Fibroblast of villous mesenchyme (primary cell): ENCODE measurements at regions not wholly inside any gene's neighbourhood (a gene's known extent, or its start where the extent isn't known, plus 50 kb on each side); places are given as distances from the start of the nearest gene placed in this dataset.

ENCODE experiments used
- DNase-seq: peaks from one replicate; pipeline ENCODE4 v3.0.0-alpha.2; 2010; ENCODE audit warnings: low read depth
- H3K4me3 ChIP-seq: 2 replicates; pipeline ENCODE4 v1.5.1; 2011; ENCODE audit warnings: low read depth, mild to moderate bottlenecking, low read length
- TF ChIP-seq, protein P1 (sequence below): IDR thresholded peaks from 2 replicates; pipeline ENCODE4 v1.5.1; 2012; ENCODE audit warnings: low read depth, mild to moderate bottlenecking, low read length; ENCODE audit not compliant: insufficient read depth

DNA sequence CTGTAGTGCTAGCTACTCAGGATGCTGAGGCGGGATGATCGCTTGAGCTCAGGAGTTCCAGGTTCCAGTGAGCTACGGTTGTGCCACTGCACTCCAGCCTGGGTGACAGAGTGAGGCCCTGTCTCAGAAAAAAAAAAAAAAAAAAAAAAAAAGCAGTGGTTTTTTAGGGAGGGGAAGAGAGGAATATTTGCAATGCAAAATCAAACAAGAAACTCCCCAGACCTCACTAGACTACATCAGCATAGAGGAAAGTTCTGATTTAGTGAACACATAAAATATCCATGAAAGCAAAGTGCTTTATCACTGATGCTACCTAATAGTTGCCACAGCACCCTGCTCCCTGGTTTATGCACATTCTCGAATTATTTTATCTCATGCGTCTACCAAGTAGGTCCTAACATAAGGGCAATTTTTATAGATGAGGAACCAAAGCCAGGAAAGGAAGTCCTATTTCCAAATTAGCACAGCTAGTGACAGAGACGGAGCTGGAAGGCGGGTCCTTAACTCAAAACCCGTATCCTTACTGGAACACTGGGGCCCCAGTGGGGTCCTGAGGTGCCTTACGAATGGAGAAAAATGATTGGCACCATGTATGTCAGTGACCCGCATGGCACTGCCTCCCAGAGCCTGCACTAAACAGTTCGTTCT is 50.7 kb upstream of the GPR157 start:
- TF ChIP-seq, protein P1, sequence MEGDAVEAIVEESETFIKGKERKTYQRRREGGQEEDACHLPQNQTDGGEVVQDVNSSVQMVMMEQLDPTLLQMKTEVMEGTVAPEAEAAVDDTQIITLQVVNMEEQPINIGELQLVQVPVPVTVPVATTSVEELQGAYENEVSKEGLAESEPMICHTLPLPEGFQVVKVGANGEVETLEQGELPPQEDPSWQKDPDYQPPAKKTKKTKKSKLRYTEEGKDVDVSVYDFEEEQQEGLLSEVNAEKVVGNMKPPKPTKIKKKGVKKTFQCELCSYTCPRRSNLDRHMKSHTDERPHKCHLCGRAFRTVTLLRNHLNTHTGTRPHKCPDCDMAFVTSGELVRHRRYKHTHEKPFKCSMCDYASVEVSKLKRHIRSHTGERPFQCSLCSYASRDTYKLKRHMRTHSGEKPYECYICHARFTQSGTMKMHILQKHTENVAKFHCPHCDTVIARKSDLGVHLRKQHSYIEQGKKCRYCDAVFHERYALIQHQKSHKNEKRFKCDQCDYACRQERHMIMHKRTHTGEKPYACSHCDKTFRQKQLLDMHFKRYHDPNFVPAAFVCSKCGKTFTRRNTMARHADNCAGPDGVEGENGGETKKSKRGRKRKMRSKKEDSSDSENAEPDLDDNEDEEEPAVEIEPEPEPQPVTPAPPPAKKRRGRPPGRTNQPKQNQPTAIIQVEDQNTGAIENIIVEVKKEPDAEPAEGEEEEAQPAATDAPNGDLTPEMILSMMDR, result no peak
- DNase-seq, result no peak
- H3K4me3 ChIP-seq, result peak overlapping the region; percentile 83

DNA sequence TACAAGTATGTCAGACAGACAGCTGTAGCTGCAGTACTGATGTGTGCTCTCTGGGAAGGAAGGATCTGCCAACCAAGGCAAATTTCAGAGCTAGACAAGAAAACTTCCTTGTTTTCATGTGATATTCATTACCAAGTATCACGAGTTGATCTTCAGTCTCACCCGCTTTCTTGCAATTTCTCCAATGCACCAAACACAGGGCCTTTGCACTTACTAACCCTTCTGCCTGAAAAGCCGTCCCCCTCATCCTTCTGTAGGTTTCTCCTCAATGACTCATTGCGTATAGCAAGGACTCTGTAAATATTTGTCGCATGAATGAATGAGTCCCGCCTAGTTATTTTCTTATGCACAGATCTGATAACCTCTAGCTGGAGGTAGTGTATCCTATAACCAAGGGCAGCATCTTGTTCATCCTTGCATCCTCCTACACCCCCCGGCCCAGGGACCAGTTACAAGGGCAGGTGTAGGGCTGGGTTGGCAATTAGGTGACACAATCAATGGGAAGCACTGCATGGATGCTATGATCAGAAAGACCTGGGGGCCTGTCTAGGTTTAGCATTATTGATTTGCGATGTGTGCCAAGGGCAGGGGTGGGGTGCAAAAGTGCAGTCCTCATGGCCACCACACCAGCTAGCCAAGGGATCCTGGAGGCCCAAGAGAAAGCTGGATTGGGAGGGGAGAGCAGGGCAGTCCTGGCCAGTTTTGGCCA is 51.4 kb upstream of the GPR157 start:
- TF ChIP-seq, protein P1, result no peak
- peak overlapping the region; percentile 83 for H3K4me3 ChIP-seq
- DNase-seq, result peak; percentile 40

DNA sequence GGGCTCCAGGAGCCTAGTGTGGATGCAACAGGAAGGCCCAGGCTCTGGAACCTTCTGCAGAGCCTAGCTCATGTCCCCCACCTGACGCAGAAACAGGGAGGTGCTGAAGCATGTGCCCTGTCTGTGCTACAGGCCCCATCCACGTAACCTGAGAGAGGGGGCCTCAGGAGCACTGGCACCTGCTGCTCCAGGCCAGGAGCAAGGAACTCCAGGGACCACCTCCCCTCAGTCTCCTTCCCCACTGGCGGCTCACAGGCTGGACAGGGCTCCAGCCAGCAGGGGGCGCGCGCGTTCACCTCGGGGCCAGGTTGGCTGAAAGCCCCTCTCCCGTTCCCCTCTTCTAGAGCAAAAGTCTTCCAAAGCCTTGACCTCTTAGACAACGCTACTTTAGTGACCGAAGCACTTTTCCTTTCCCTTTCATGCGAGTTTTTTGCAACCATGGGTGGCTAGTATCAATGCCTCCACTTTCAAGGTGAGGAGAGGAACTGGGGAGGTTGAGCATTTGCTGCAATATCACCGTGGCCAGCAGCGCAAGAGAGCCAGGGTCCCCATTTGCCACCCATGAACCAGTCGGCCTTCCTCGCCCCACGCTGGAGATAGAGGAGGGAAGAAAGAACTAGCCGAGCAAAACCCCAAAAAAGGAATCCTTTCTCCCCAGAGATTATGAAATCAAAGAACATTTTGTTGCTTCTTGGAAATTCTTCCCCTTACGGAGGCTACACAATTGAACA is 52.4 kb upstream of the GPR157 start:
- TF ChIP-seq, protein P1, result peak; percentile 97
- peak overlapping the region; percentile 83 for H3K4me3 ChIP-seq
- DNase-seq, result peak; percentile 80

DNA sequence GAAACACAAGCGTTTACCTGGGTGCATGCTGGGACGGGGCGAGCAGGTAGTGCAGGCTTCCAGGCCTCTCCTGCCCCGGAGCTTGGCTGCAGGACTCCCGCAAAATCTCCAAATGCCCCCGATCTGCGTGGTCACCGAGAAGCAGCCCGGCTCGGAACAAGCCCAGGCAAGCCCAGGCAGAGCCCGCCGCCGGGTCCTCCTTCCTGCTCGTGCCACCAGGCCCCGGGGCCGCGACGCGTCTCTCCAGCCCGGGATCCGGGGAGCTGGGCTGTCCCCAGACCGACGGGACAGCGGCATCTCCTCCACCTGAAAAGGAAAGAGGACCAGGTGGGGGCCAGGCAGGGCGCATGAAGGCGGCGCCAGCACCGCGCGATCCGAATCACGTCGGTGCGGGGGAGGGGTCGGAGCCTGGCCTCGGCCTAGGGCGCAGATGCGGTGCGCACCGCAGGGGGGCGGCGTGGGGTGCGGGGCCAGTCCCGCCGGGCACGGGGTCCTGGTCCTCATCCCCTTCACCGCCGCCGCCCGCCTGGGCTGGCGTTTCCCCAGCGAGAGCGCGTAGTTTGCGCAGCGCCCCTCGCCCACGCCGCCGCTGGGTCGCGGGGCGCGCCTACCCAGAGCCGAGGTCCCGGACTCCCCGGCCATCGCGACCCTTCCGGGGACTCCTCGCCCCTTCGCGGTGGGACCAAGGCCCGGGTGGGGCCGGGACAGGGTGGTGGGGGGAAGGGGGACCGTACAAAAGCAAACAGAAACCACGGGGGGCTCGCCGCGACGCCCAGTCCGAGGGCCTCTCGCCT is 52.4 kb upstream of the H6PD start:
- H3K4me3 ChIP-seq, result peak overlapping the region; percentile 83
- peak; percentile 60 for DNase-seq
- TF ChIP-seq, protein P1, result peak; percentile 35

DNA sequence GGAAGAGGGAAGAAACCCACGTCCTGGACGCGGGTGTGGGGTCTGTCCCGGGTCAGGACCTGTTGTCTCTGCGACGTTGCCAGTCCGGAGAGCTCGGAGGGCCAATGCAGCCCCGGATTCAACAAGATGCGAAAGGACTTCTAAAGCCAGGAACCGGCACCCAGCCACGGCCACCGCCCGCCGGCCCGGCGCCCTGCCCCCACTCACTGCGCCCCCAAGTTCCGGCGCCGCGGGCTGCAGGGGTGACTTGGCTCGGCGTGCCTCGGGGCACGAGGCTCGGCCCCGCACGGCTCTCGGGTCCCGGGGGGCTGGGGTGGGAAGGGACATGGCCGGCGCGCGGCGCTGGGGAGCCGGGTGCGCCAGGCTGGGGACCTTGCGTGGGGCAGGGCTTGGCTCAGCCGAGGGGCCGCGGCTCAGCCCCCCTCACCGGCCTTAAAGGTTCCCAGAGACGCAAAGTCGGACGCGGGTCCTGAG is 51.8 kb upstream of the H6PD start:
- H3K4me3 ChIP-seq, result peak overlapping the region; percentile 83
- TF ChIP-seq, protein P1, result no peak
- DNase-seq, result no peak

DNA sequence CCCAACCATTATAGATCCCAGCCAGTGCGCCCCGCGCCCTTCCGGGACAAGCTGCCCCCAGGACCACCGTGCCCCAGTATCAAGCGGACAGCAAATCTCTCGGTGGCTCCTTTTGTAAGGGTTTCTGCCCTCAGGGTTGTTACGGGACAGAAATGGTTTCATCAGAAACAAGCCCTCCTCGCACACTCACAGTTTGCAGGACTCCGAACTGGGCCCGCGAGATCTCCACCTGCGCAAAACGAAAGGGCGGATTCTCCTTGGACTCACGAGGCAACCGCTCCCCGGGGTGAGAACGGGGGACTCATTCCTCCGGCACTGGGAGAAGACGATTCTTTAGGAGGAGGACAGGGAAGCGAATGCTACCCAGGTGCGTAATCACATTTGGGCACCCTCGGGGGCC is 51.1 kb upstream of the H6PD start:
- H3K4me3 ChIP-seq, result peak overlapping the region; percentile 83
- TF ChIP-seq, protein P1, result no peak
- DNase-seq, result peak; percentile 28
